ENCODE measurements at regions not wholly inside any gene's neighbourhood (a gene's known extent, or its start where the extent isn't known, plus 50 kb on each side); places are given as distances from the start of the nearest gene placed in this dataset.

DNA sequence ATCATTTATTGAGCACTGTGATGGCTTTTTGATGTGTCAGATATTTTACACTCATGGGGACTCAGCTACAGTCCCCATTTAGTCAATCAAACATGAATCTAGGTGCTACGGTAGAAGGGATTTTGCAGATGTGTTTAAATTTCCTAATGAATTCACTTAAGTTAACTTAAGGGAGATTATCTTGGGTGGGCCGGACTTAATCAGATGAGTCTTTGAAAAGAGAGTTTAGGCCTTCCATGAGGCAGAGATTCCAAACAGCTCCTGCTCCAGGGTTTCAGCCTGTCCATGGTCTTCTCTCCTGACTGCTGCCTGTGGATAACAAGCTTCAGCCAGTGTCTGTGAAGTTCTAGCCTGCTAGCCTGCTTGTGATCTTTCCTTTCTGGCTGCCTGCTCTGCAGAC, 202.4 kb downstream of the IDS start:
- TF ChIP-seq, protein P1, sequence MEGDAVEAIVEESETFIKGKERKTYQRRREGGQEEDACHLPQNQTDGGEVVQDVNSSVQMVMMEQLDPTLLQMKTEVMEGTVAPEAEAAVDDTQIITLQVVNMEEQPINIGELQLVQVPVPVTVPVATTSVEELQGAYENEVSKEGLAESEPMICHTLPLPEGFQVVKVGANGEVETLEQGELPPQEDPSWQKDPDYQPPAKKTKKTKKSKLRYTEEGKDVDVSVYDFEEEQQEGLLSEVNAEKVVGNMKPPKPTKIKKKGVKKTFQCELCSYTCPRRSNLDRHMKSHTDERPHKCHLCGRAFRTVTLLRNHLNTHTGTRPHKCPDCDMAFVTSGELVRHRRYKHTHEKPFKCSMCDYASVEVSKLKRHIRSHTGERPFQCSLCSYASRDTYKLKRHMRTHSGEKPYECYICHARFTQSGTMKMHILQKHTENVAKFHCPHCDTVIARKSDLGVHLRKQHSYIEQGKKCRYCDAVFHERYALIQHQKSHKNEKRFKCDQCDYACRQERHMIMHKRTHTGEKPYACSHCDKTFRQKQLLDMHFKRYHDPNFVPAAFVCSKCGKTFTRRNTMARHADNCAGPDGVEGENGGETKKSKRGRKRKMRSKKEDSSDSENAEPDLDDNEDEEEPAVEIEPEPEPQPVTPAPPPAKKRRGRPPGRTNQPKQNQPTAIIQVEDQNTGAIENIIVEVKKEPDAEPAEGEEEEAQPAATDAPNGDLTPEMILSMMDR (IDR thresholded peaks at IDR 0.05) = no peak
- TF ChIP-seq POLR2A (IDR thresholded peaks at IDR 0.05) = no peak

Measured in esophagus squamous epithelium (tissue), 4 donors.